ENCODE measurements at regions not wholly inside any gene's neighbourhood (a gene's known extent, or its start where the extent isn't known, plus 50 kb on each side); places are given as distances from the start of the nearest gene placed in this dataset.
A peak's percentile ranks its signal among the peaks of the same experiment; 100 is the strongest.

- DNase-seq = peak; percentile 57
Observed at GRCh38 chr11:70661761-70662501, 263.6 kb downstream of the CTTN start.

- DNase-seq = no peak
Observed at GRCh38 chr11:70662691-70663098, 264.4 kb downstream of the CTTN start.

- DNase-seq = no peak
Observed at GRCh38 chr11:70663815-70664214, 265.5 kb downstream of the CTTN start.

GRCh38 chr11:70666311-70666710, 268.0 kb downstream of the CTTN start:
- peak; percentile 78 for DNase-seq

- no peak for DNase-seq
Observed at GRCh38 chr11:70667767-70668166, 269.4 kb downstream of the CTTN start.

GRCh38 chr11:70668204-70669202, 270.2 kb downstream of the CTTN start:
- DNase-seq = peak; percentile 21

GRCh38 chr11:70669281-70669680, 271.0 kb downstream of the CTTN start:
- no peak for DNase-seq

GRCh38 chr11:70669871-70670675, 271.7 kb downstream of the CTTN start:
- DNase-seq = no peak

GRCh38 chr11:70670676-70671034, 272.3 kb downstream of the CTTN start:
- no peak for DNase-seq

GRCh38 chr11:70671083-70671482, 272.8 kb downstream of the CTTN start:
- no peak for DNase-seq

- no peak for DNase-seq
Observed at GRCh38 chr11:70671611-70672010, 273.3 kb downstream of the CTTN start.

- no peak for DNase-seq
Observed at GRCh38 chr11:70672991-70673653, 274.8 kb downstream of the CTTN start.

- DNase-seq = no peak
Observed at GRCh38 chr11:70674605-70675004, 276.3 kb downstream of the CTTN start.

- DNase-seq = peak; percentile 48
Observed at GRCh38 chr11:70675697-70676374, 277.5 kb downstream of the CTTN start.

GRCh38 chr11:70677232-70677916, 279.0 kb downstream of the CTTN start:
- no peak for DNase-seq

GRCh38 chr11:70678931-70679900, 280.9 kb downstream of the CTTN start:
- no peak for DNase-seq

GRCh38 chr11:70680781-70681281, 282.5 kb downstream of the CTTN start:
- DNase-seq = no peak

GRCh38 chr11:70682056-70682455, 283.7 kb downstream of the CTTN start:
- DNase-seq = no peak

GRCh38 chr11:70682760-70683159, 284.4 kb downstream of the CTTN start:
- DNase-seq = no peak

GRCh38 chr11:70687716-70688115, 289.4 kb downstream of the CTTN start:
- no peak for DNase-seq

Measured in RPMI8226 (cell line).